ENCODE measurements at regions not wholly inside any gene's neighbourhood (a gene's known extent, or its start where the extent isn't known, plus 50 kb on each side); places are given as distances from the start of the nearest gene placed in this dataset.

GRCh38 chr18:27785815-27786471, 391.0 kb downstream of the CDH2 start:
- H3K56ac ChIP-seq (ENCODE audit: extremely low read depth, insufficient read depth, low read length) = no peak overlapping the region
- no peaks in the 10 kb centered on the region for H4K20me1 ChIP-seq (ENCODE audit: insufficient read depth, low read length)
- H3K9ac ChIP-seq (ENCODE audit: low read depth, low read length) = no peak overlapping the region
- H3K4me1 ChIP-seq (ENCODE audit: control insufficient read depth, insufficient read depth, low read length) = no peaks in the 10 kb centered on the region
- ATAC-seq (ENCODE audit: low read depth) (no peak), DNase-seq (no peak)
- H3K4me3 ChIP-seq (ENCODE audit: insufficient read depth, low read depth, low read length) = no peak overlapping the region
- intact Hi-C loops (cut with micrococcal nuclease) (no loop called here), in situ Hi-C loops (cut with MboI; ENCODE audit: low sequenced_read_pairs) (no loop called here), dilution Hi-C loops (cut with HindIII; ENCODE audit: low sequenced_read_pairs, unreplicated experiment) (no loop called here)
- ChIA-PET POLR2A (ENCODE audit: unreplicated experiment) (no interaction called here), CTCF (no interaction called here)
- H2BK5ac ChIP-seq (ENCODE audit: low read depth, low read length, poor library complexity, severe bottlenecking) = no peak overlapping the region
- H4K8ac ChIP-seq (ENCODE audit: low read depth in 2 of 2, low read length in 2 of 2) = no peak overlapping the region
- no peak overlapping the region for H3K23ac ChIP-seq (ENCODE audit: low read depth, low read length)
- no peaks in the 10 kb centered on the region for H3K79me1 ChIP-seq (ENCODE audit: low read depth in 1 of 2, low read length in 2 of 2)
- no peak overlapping the region for H4K91ac ChIP-seq (ENCODE audit: insufficient read depth, low read depth, low read length)
- H2BK120ac ChIP-seq (ENCODE audit: low read depth, low read length) = no peak overlapping the region
- H3K4ac ChIP-seq (ENCODE audit: low read depth, low read length) = no peak overlapping the region
- H3K4me2 ChIP-seq (ENCODE audit: low read depth, low read length) = no peak overlapping the region
- no peaks in the 10 kb centered on the region for H3K9me3 ChIP-seq (ENCODE audit: control insufficient read depth, insufficient read depth, low read length)
- H3K9me1 ChIP-seq (ENCODE audit: insufficient read depth, low read length) = no peaks in the 10 kb centered on the region
- H3K14ac ChIP-seq (replicated peaks; ENCODE audit: low read depth, low read length) = no peak overlapping the region
- H3K27ac ChIP-seq (ENCODE audit: insufficient read depth, low read length) = no peak overlapping the region
- no peak overlapping the region for H2AK9ac ChIP-seq (replicated peaks; ENCODE audit: low read depth, low read length, poor library complexity)
- no peak overlapping the region for H4K5ac ChIP-seq (ENCODE audit: low read depth, low read length)
- WGBS, 2 experiments (ENCODE audit: extremely low coverage in 2 of 2, insufficient read length in 1 of 2) = 83% methylated on average over 6 of the region's 16 CpGs; no CpG with 5 or more reads in 1 of the 2 experiments
- H2AK5ac ChIP-seq (ENCODE audit: low read depth, low read length) = no peak overlapping the region
- H3K18ac ChIP-seq (ENCODE audit: low read depth, low read length) = no peak overlapping the region
- no peak overlapping the region for H2AFZ ChIP-seq (replicated peaks; ENCODE audit: low read length, poor library complexity)
- BruUV-seq (replicated peaks) = no TSS peak
- no peak overlapping the region for H2BK15ac ChIP-seq (ENCODE audit: low read depth, low read length)
- no peaks in the 10 kb centered on the region for H3K36me3 ChIP-seq (ENCODE audit: control insufficient read depth, insufficient read depth, low read length)
- H2BK20ac ChIP-seq (ENCODE audit: low read depth, low read length) = no peak overlapping the region
- H3K27me3 ChIP-seq (ENCODE audit: control insufficient read depth, insufficient read depth, low read length) = no peaks in the 10 kb centered on the region; the same call in 1 of the 2 replicates
- no peak for TF ChIP-seq NFE2L2 (IDR thresholded peaks at IDR 0.05; ENCODE audit: low read depth, low read length)
- TF ChIP-seq ELK1 (IDR thresholded peaks at IDR 0.05; ENCODE audit: borderline replicate concordance, low read depth, low read length) = no peak
- no peak for TF ChIP-seq CTCF (conservative IDR thresholded peaks at IDR 0.05; ENCODE audit: low read depth, low read length)
- no peak for TF ChIP-seq CHD1 (IDR thresholded peaks at IDR 0.05; ENCODE audit: low read depth, low read length)
- TF ChIP-seq USF2 (IDR thresholded peaks at IDR 0.05; ENCODE audit: low read depth, low read length) = no peak
- no peak for TF ChIP-seq RAD21 (IDR thresholded peaks at IDR 0.05; ENCODE audit: low read length)
- TF ChIP-seq BHLHE40 (IDR thresholded peaks at IDR 0.05; ENCODE audit: low read depth, low read length) = no peak
- no peak for TF ChIP-seq RCOR1 (IDR thresholded peaks at IDR 0.05; ENCODE audit: insufficient replicate concordance, low read length)
- no peak for TF ChIP-seq SMC3 (IDR thresholded peaks at IDR 0.05; ENCODE audit: low read depth, low read length)
- no peak for TF ChIP-seq CEBPB (IDR thresholded peaks at IDR 0.05; ENCODE audit: low read depth, low read length)
- TF ChIP-seq FOS (IDR thresholded peaks at IDR 0.05; ENCODE audit: low read depth, low read length) = no peak
- TF ChIP-seq MAZ (IDR thresholded peaks at IDR 0.05; ENCODE audit: borderline replicate concordance, low read depth, low read length) = no peak
- no peak for TF ChIP-seq MXI1 (IDR thresholded peaks at IDR 0.05; ENCODE audit: borderline replicate concordance, low read depth, low read length)
